ENCODE measurements at regions not wholly inside any gene's neighbourhood (a gene's known extent, or its start where the extent isn't known, plus 50 kb on each side); places are given as distances from the start of the nearest gene placed in this dataset.

DNA sequence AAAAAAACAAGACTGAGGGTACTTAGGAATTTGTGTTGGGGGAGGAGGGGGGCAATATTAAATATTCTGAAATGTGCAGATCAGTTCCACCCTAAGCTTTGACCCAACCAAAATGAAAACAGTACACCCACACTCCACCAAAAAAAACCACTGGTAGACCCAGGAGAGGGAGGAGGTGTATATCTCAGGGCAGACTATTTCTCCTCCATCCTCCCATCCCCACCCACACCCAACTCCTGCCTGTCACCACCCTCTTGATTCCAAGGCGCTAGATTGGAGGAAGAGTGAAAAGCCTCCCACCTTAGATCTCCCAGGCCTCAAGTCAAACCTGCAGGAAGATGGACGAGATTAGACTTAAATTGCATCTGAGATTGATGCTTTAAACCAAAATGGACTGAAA lies 76.6 kb upstream of the SRD5A3 start:
- no peaks in the 10 kb centered on the region for H3K36me3 ChIP-seq (ENCODE audit: control insufficient read depth in 4 of 4, insufficient read depth in 3 of 4, low read depth in 1 of 4, low read length in 3 of 4)
- DNase-seq (ENCODE audit: low spot score) = no peak
- no peaks in the 10 kb centered on the region for H3K4me1 ChIP-seq (ENCODE audit: control insufficient read depth in 4 of 4, insufficient read depth in 4 of 4, low read length in 3 of 4)
- TF ChIP-seq GABPA (IDR thresholded peaks at IDR 0.05 in 1 of 2, conservative IDR thresholded peaks at IDR 0.05 in 1 of 2) (no peak), SP1 (IDR thresholded peaks at IDR 0.05) (no peak), HNF4G (IDR thresholded peaks at IDR 0.05) (no peak), JUND (IDR thresholded peaks at IDR 0.05) (no peak), HNF4A (conservative IDR thresholded peaks at IDR 0.05) (no peak), FOXA2 (IDR thresholded peaks at IDR 0.05) (no peak), YY1 (IDR thresholded peaks at IDR 0.05) (no peak), FOXA1 (IDR thresholded peaks at IDR 0.05) (no peak), EGR1 (IDR thresholded peaks at IDR 0.05; ENCODE audit: low read depth in 2 of 2) (no peak), TAF1 (conservative IDR thresholded peaks at IDR 0.05) (no peak)
- TF ChIP-seq, protein P1, sequence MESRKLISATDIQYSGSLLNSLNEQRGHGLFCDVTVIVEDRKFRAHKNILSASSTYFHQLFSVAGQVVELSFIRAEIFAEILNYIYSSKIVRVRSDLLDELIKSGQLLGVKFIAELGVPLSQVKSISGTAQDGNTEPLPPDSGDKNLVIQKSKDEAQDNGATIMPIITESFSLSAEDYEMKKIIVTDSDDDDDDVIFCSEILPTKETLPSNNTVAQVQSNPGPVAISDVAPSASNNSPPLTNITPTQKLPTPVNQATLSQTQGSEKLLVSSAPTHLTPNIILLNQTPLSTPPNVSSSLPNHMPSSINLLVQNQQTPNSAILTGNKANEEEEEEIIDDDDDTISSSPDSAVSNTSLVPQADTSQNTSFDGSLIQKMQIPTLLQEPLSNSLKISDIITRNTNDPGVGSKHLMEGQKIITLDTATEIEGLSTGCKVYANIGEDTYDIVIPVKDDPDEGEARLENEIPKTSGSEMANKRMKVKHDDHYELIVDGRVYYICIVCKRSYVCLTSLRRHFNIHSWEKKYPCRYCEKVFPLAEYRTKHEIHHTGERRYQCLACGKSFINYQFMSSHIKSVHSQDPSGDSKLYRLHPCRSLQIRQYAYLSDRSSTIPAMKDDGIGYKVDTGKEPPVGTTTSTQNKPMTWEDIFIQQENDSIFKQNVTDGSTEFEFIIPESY (IDR thresholded peaks at IDR 0.05) = no peak
- TF ChIP-seq, protein P2, sequence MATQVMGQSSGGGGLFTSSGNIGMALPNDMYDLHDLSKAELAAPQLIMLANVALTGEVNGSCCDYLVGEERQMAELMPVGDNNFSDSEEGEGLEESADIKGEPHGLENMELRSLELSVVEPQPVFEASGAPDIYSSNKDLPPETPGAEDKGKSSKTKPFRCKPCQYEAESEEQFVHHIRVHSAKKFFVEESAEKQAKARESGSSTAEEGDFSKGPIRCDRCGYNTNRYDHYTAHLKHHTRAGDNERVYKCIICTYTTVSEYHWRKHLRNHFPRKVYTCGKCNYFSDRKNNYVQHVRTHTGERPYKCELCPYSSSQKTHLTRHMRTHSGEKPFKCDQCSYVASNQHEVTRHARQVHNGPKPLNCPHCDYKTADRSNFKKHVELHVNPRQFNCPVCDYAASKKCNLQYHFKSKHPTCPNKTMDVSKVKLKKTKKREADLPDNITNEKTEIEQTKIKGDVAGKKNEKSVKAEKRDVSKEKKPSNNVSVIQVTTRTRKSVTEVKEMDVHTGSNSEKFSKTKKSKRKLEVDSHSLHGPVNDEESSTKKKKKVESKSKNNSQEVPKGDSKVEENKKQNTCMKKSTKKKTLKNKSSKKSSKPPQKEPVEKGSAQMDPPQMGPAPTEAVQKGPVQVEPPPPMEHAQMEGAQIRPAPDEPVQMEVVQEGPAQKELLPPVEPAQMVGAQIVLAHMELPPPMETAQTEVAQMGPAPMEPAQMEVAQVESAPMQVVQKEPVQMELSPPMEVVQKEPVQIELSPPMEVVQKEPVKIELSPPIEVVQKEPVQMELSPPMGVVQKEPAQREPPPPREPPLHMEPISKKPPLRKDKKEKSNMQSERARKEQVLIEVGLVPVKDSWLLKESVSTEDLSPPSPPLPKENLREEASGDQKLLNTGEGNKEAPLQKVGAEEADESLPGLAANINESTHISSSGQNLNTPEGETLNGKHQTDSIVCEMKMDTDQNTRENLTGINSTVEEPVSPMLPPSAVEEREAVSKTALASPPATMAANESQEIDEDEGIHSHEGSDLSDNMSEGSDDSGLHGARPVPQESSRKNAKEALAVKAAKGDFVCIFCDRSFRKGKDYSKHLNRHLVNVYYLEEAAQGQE (IDR thresholded peaks at IDR 0.05) = no peak
- TF ChIP-seq, protein P3, sequence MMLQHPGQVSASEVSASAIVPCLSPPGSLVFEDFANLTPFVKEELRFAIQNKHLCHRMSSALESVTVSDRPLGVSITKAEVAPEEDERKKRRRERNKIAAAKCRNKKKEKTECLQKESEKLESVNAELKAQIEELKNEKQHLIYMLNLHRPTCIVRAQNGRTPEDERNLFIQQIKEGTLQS (IDR thresholded peaks at IDR 0.05) = no peak
- no peaks in the 10 kb centered on the region for H3K9me3 ChIP-seq (ENCODE audit: control insufficient read depth in 4 of 4, low read length in 3 of 4)
- WGBS = 67% methylated on average over 2 of the region's 2 CpGs
- H3K27me3 ChIP-seq (ENCODE audit: control insufficient read depth in 4 of 4, insufficient read depth in 4 of 4, low read length in 3 of 4) = peaks cover 0 to 4% (median 0%) of the 10 kb centered on the region in 4 donors
- no peak overlapping the region for H3K9ac ChIP-seq (ENCODE audit: low read depth in 1 of 2, low read length in 2 of 2)
- H3K4me3 ChIP-seq (ENCODE audit: low read depth in 1 of 3, low read length in 3 of 3) = no peak overlapping the region
- H3K27ac ChIP-seq (ENCODE audit: low read depth in 1 of 2, low read length in 2 of 2) = no peak overlapping the region

DNA sequence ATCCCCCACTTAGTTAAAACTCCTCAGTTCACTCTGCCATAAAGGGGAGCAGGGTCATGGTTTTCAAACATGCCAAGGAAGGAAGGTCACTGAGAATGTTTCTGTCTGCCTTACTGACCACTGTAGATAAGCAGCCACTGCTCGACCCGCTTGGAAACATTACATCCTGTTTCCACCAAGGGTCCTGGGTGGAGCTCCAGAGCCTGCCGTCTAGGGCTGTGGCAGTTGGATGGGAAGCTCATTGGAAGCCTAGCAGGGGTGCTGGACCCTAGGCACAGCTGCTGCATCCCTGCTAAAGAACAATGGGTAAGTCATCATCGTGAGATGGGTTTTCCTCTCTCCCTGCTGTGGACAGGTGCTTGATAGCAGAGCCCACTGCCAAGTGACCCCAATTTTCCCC lies 76.0 kb upstream of the SRD5A3 start:
- TF ChIP-seq RAD21 (IDR thresholded peaks at IDR 0.05) (peak in 1 of 2 donors; percentile 16), NR2F2 (IDR thresholded peaks at IDR 0.05) (peak; percentile 97), YY1 (IDR thresholded peaks at IDR 0.05) (no peak), FOXA1 (IDR thresholded peaks at IDR 0.05) (no peak), JUND (IDR thresholded peaks at IDR 0.05) (no peak), TAF1 (conservative IDR thresholded peaks at IDR 0.05) (no peak)
- TF ChIP-seq, protein P3 (IDR thresholded peaks at IDR 0.05) = no peak
- TF ChIP-seq, protein P1 (IDR thresholded peaks at IDR 0.05) = no peak
- DNase-seq (ENCODE audit: low spot score) = no peak
- no peak overlapping the region for H3K9ac ChIP-seq (ENCODE audit: low read depth in 1 of 2, low read length in 2 of 2)

More for the DNA sequence above, 76.0 kb upstream of the SRD5A3 start:
- Histone ChIP-seq H3K4me1 (ENCODE audit: control insufficient read depth in 4 of 4, insufficient read depth in 4 of 4, low read length in 3 of 4) (no peaks in the 10 kb centered on the region), H3K27me3 (ENCODE audit: control insufficient read depth in 4 of 4, insufficient read depth in 4 of 4, low read length in 3 of 4) (peaks cover 0 to 6% (median 0%) of the 10 kb centered on the region in 4 donors), H3K4me3 (ENCODE audit: low read depth in 1 of 3, low read length in 3 of 3) (no peak overlapping the region), H3K27ac (ENCODE audit: low read depth in 1 of 2, low read length in 2 of 2) (no peak overlapping the region), H3K9me3 (ENCODE audit: control insufficient read depth in 4 of 4, low read length in 3 of 4) (no peaks in the 10 kb centered on the region), H3K36me3 (ENCODE audit: control insufficient read depth in 4 of 4, insufficient read depth in 3 of 4, low read depth in 1 of 4, low read length in 3 of 4) (no peaks in the 10 kb centered on the region)
- WGBS = 46% methylated on average over 4 of the region's 4 CpGs
